Calu3 (cell line): ENCODE measurements at regions not wholly inside any gene's neighbourhood (a gene's known extent, or its start where the extent isn't known, plus 50 kb on each side); places are given as distances from the start of the nearest gene placed in this dataset.

ENCODE experiments used
- BruUV-seq: library from RNA; stranded (reverse); fragments of 400-500 nt; replicated peaks from 2 replicates; lab custom pipeline; 2021; lab: Mats Ljungman, UMichigan
- CTCF ChIA-PET: fragments of 300-600 bp; sonication (Branson Sonifier 250); formaldehyde crosslinking; loops from one replicate; lab custom pipeline; 2022; ENCODE audit warnings: antibody characterized with exemption; lab: Charles Lee
- DNase-seq: peaks from one replicate; pipeline ENCODE4 v3.0.0; 2022
- H3K27ac Mint-ChIP-seq: one replicate; pipeline ENCODE4 v1.8.0; 2022; ENCODE audit warnings: mixed read lengths; ENCODE audit not compliant: unreplicated experiment
- H3K27me3 Mint-ChIP-seq: one replicate; pipeline ENCODE4 v1.8.0; 2022; ENCODE audit warnings: mixed read lengths; ENCODE audit not compliant: unreplicated experiment
- H3K36me3 Mint-ChIP-seq: one replicate; pipeline ENCODE4 v1.8.0; 2022; ENCODE audit warnings: mild to moderate bottlenecking, moderate library complexity, mixed read lengths; ENCODE audit not compliant: insufficient read depth, unreplicated experiment
- H3K4me1 Mint-ChIP-seq: one replicate; pipeline ENCODE4 v1.8.0; 2022; ENCODE audit warnings: mild to moderate bottlenecking, low read depth, mixed read lengths; ENCODE audit not compliant: unreplicated experiment
- H3K4me3 Mint-ChIP-seq: one replicate; pipeline ENCODE4 v1.8.0; 2022; ENCODE audit warnings: mild to moderate bottlenecking, low read depth, moderate library complexity, mixed read lengths; ENCODE audit not compliant: unreplicated experiment
- H3K9me3 Mint-ChIP-seq: one replicate; pipeline ENCODE4 v1.8.0; 2022; ENCODE audit warnings: low read depth, mixed read lengths; ENCODE audit not compliant: unreplicated experiment
- CTCF ChIP-seq: fragments of 200-600 bp; IDR thresholded peaks from one replicate; pipeline ENCODE4 v1.8.0; 2022; ENCODE audit warnings: antibody characterized with exemption; ENCODE audit not compliant: unreplicated experiment
- intact Hi-C: fragments of 100-400 bp; cut with micrococcal nuclease; formaldehyde crosslinking; loops from one replicate; pipeline ENCODE4 v1.10.0; 2022; ENCODE audit not compliant: unreplicated experiment

GRCh38 chr10:27618906-27619305 lies 114.8 kb downstream of the RAB18 start:
- CTCF ChIA-PET: no interaction called here
- Mint-ChIP-seq H3K9me3 (no peaks in the 10 kb centered on the region), H3K4me1 (no peaks in the 10 kb centered on the region), H3K27ac (no peak overlapping the region), H3K4me3 (no peak overlapping the region), H3K36me3 (no peaks in the 10 kb centered on the region), H3K27me3 (peaks cover 72% of the 10 kb centered on the region)
- DNase-seq: no peak
- BruUV-seq: no TSS peak
- intact Hi-C loops: no loop called here
- TF ChIP-seq CTCF: no peak

- Mint-ChIP-seq H3K36me3 (no peaks in the 10 kb centered on the region), H3K9me3 (no peaks in the 10 kb centered on the region), H3K27ac (no peak overlapping the region), H3K27me3 (peaks cover 73% of the 10 kb centered on the region), H3K4me1 (no peaks in the 10 kb centered on the region), H3K4me3 (no peak overlapping the region)
- CTCF ChIA-PET: no interaction called here
- no peak for DNase-seq
- intact Hi-C loops: no loop called here
- no TSS peak for BruUV-seq
- no peak for TF ChIP-seq CTCF
Observed at GRCh38 chr10:27619329-27619728, 115.2 kb downstream of the RAB18 start.

- DNase-seq: no peak
- TF ChIP-seq CTCF: no peak
- Mint-ChIP-seq H3K36me3 (no peaks in the 10 kb centered on the region), H3K9me3 (no peaks in the 10 kb centered on the region), H3K27me3 (peaks cover 73% of the 10 kb centered on the region), H3K4me1 (no peaks in the 10 kb centered on the region), H3K27ac (no peak overlapping the region), H3K4me3 (no peak overlapping the region)
- intact Hi-C loops: no loop called here
- BruUV-seq: no TSS peak
- CTCF ChIA-PET: no interaction called here
Observed at GRCh38 chr10:27620430-27621397, 116.6 kb downstream of the RAB18 start.

- Mint-ChIP-seq H3K4me3 (no peak overlapping the region), H3K4me1 (no peaks in the 10 kb centered on the region)
Observed at GRCh38 chr10:27621461-27621860, 117.4 kb downstream of the RAB18 start.

More at GRCh38 chr10:27621461-27621860, 117.4 kb downstream of the RAB18 start:
- no peak for DNase-seq
- no peak for TF ChIP-seq CTCF
- intact Hi-C loops: no loop called here
- H3K9me3 Mint-ChIP-seq: no peaks in the 10 kb centered on the region
- H3K27ac Mint-ChIP-seq: no peak overlapping the region
- peaks cover 66% of the 10 kb centered on the region for H3K27me3 Mint-ChIP-seq
- no TSS peak for BruUV-seq
- no peaks in the 10 kb centered on the region for H3K36me3 Mint-ChIP-seq
- CTCF ChIA-PET: no interaction called here
